GM21447 (cell line): ENCODE measurements at regions not wholly inside any gene's neighbourhood (a gene's known extent, or its start where the extent isn't known, plus 50 kb on each side); places are given as distances from the start of the nearest gene placed in this dataset.
"Not testable (repeated sequence)": the region's sequence is repeated elsewhere in the genome, so short reads cannot be mapped to it uniquely, and the experiment has no call there.

Source experiments
- ATAC-seq: cut with Tn5 transposase; IDR thresholded peaks from one replicate; pipeline ENCODE4 v1.9.1; 2021; ENCODE audit not compliant: unreplicated experiment

GRCh38 chr19:30848636-30849425 is 476.6 kb downstream of the ZNF536 start:
- ATAC-seq = no peak

- no peak for ATAC-seq
These were observed 473.9 kb downstream of the ZNF536 start for GRCh38 chr19:30846102-30846501.

- no peak for ATAC-seq
These were observed 470.7 kb downstream of the ZNF536 start for GRCh38 chr19:30842926-30843325.

GRCh38 chr19:30841934-30842333 is 469.8 kb downstream of the ZNF536 start:
- no peak for ATAC-seq

GRCh38 chr19:30830875-30831274 is 458.7 kb downstream of the ZNF536 start:
- ATAC-seq = no peak

GRCh38 chr19:30825505-30825904 is 453.3 kb downstream of the ZNF536 start:
- not testable (repeated sequence) for ATAC-seq

- ATAC-seq = no peak
These were observed 452.6 kb downstream of the ZNF536 start for GRCh38 chr19:30824809-30825208.

GRCh38 chr19:30817965-30818567 is 445.9 kb downstream of the ZNF536 start:
- ATAC-seq = no peak

- ATAC-seq = no peak
These were observed 445.0 kb downstream of the ZNF536 start for GRCh38 chr19:30817197-30817596.

GRCh38 chr19:30815889-30816580 is 443.9 kb downstream of the ZNF536 start:
- ATAC-seq = no peak

GRCh38 chr19:30812099-30812678 is 440.0 kb downstream of the ZNF536 start:
- no peak for ATAC-seq

- no peak for ATAC-seq
These were observed 439.4 kb downstream of the ZNF536 start for GRCh38 chr19:30811397-30812098.

GRCh38 chr19:30810726-30811125 is 438.5 kb downstream of the ZNF536 start:
- no peak for ATAC-seq

GRCh38 chr19:30807278-30807677 is 435.1 kb downstream of the ZNF536 start:
- no peak for ATAC-seq

- ATAC-seq = no peak
These were observed 434.1 kb downstream of the ZNF536 start for GRCh38 chr19:30806311-30806710.

- no peak for ATAC-seq
These were observed 432.6 kb downstream of the ZNF536 start for GRCh38 chr19:30804751-30805150.

GRCh38 chr19:30804333-30804732 is 432.1 kb downstream of the ZNF536 start:
- ATAC-seq = not testable (repeated sequence)

GRCh38 chr19:30802424-30803013 is 430.3 kb downstream of the ZNF536 start:
- no peak for ATAC-seq

- ATAC-seq = no peak
These were observed 427.9 kb downstream of the ZNF536 start for GRCh38 chr19:30799865-30800755.

GRCh38 chr19:30795727-30796126 is 423.5 kb downstream of the ZNF536 start:
- no peak for ATAC-seq
